ENCODE measurements at regions not wholly inside any gene's neighbourhood (a gene's known extent, or its start where the extent isn't known, plus 50 kb on each side); places are given as distances from the start of the nearest gene placed in this dataset.

GRCh38 chr10:65335311-65335710, 1590.5 kb upstream of the LRRTM3 start:
- H3K9me3 ChIP-seq (replicated peaks; ENCODE audit: control insufficient read depth, low read depth, low read length), result no peaks in the 10 kb centered on the region
- no peak overlapping the region for H3K4me3 ChIP-seq (ENCODE audit: low read length)
- DNase-seq, result no peak
- no peaks in the 10 kb centered on the region for H3K36me3 ChIP-seq (ENCODE audit: control insufficient read depth, insufficient read depth, low read length)
- no peaks in the 10 kb centered on the region for H3K4me1 ChIP-seq (ENCODE audit: control insufficient read depth, insufficient read depth, low read length)
- no CpG with 5 or more reads among the region's 2 CpGs for WGBS (ENCODE audit: insufficient coverage)
- H3K27me3 ChIP-seq (ENCODE audit: control insufficient read depth, insufficient read depth, low read length), result no peaks in the 10 kb centered on the region
- no peak overlapping the region for H3K27ac ChIP-seq (ENCODE audit: low read length)

- no peaks in the 10 kb centered on the region for H3K27me3 ChIP-seq (ENCODE audit: control insufficient read depth, insufficient read depth, low read length)
- H3K9me3 ChIP-seq (replicated peaks; ENCODE audit: control insufficient read depth, low read depth, low read length), result no peaks in the 10 kb centered on the region
- H3K27ac ChIP-seq (ENCODE audit: low read length), result no peak overlapping the region
- no peaks in the 10 kb centered on the region for H3K36me3 ChIP-seq (ENCODE audit: control insufficient read depth, insufficient read depth, low read length)
- no peak for DNase-seq
- no peaks in the 10 kb centered on the region for H3K4me1 ChIP-seq (ENCODE audit: control insufficient read depth, insufficient read depth, low read length)
- no peak overlapping the region for H3K4me3 ChIP-seq (ENCODE audit: low read length)
- no CpG with 5 or more reads among the region's 1 CpG for WGBS (ENCODE audit: insufficient coverage)
Measured at GRCh38 chr10:65340340-65340739, 1585.5 kb upstream of the LRRTM3 start.

DNA sequence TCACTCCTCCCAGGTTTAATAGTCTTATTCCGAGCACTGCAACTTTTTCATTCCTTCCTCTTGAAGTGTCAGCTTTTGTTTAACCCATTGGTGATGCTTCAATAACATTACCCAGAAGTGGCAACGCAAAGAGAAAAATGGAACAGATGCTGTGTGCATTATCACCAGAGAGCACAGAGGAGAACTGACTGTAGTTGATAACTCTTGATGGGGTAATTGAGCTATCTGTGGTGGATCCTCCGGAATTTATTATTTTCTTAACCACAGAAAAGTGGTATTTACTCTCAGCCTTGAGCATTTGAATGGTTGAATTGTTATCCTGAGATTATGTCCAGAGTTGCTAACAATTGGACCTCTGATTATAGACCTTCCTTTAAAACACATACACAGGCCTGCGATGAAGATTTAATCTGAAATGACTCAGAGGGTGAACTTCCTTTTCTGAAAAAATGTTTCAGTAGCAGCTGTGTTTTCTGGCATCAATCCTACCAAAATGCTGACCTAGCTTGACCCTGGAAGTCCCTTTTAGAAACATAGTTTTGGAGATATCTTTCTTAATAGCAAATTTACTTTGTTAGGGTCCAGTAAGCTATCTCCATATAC, 1584.4 kb upstream of the LRRTM3 start:
- no CpG with 5 or more reads among the region's 4 CpGs for WGBS (ENCODE audit: insufficient coverage)
- peak overlapping the region; percentile 57 for H3K27ac ChIP-seq (ENCODE audit: low read length)
- H3K4me1 ChIP-seq (ENCODE audit: control insufficient read depth, insufficient read depth, low read length), result no peaks in the 10 kb centered on the region
- no peak overlapping the region for H3K4me3 ChIP-seq (ENCODE audit: low read length)
- DNase-seq, result peak; percentile 82
- H3K36me3 ChIP-seq (ENCODE audit: control insufficient read depth, insufficient read depth, low read length), result no peaks in the 10 kb centered on the region
- no peaks in the 10 kb centered on the region for H3K27me3 ChIP-seq (ENCODE audit: control insufficient read depth, insufficient read depth, low read length)
- H3K9me3 ChIP-seq (replicated peaks; ENCODE audit: control insufficient read depth, low read depth, low read length), result no peaks in the 10 kb centered on the region

- Histone ChIP-seq H3K9me3 (replicated peaks; ENCODE audit: control insufficient read depth, low read depth, low read length) (no peaks in the 10 kb centered on the region), H3K27ac (ENCODE audit: low read length) (no peak overlapping the region), H3K27me3 (ENCODE audit: control insufficient read depth, insufficient read depth, low read length) (no peaks in the 10 kb centered on the region), H3K4me1 (ENCODE audit: control insufficient read depth, insufficient read depth, low read length) (no peaks in the 10 kb centered on the region), H3K4me3 (ENCODE audit: low read length) (no peak overlapping the region), H3K36me3 (ENCODE audit: control insufficient read depth, insufficient read depth, low read length) (no peaks in the 10 kb centered on the region)
- WGBS (ENCODE audit: insufficient coverage), result no CpG with 5 or more reads among the region's 1 CpG
- DNase-seq, result no peak
Measured at GRCh38 chr10:65342245-65342644, 1583.6 kb upstream of the LRRTM3 start.

DNA sequence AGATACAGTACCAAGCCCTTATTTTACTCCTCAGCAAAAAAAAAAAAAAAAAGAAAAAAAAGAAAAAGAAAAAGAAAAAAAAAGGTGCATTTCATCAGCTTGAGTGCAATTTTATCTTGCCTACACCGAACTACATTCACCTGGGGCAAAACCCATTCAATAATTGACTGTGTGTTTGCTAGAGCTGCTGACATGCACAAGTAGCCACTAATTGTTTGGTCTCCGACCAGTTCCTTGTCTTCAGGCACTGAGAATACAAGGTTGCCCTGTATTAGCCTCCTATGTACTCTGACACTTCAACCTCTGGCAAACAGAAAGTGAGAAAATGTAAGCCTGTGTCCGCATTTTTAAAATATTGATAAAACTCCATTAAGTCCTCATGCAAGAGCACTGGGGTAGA, 1579.4 kb upstream of the LRRTM3 start:
- Histone ChIP-seq H3K27me3 (ENCODE audit: control insufficient read depth, insufficient read depth, low read length) (no peaks in the 10 kb centered on the region), H3K4me3 (ENCODE audit: low read length) (no peak overlapping the region), H3K36me3 (ENCODE audit: control insufficient read depth, insufficient read depth, low read length) (no peaks in the 10 kb centered on the region), H3K9me3 (replicated peaks; ENCODE audit: control insufficient read depth, low read depth, low read length) (no peaks in the 10 kb centered on the region), H3K4me1 (ENCODE audit: control insufficient read depth, insufficient read depth, low read length) (no peaks in the 10 kb centered on the region), H3K27ac (ENCODE audit: low read length) (no peak overlapping the region)
- no peak for DNase-seq
- 80% methylated on average over 2 of the region's 3 CpGs for WGBS (ENCODE audit: insufficient coverage)

- DNase-seq, result no peak
- Histone ChIP-seq H3K4me1 (ENCODE audit: control insufficient read depth, insufficient read depth, low read length) (no peaks in the 10 kb centered on the region), H3K4me3 (ENCODE audit: low read length) (no peak overlapping the region), H3K9me3 (replicated peaks; ENCODE audit: control insufficient read depth, low read depth, low read length) (no peaks in the 10 kb centered on the region), H3K27me3 (ENCODE audit: control insufficient read depth, insufficient read depth, low read length) (no peaks in the 10 kb centered on the region), H3K36me3 (ENCODE audit: control insufficient read depth, insufficient read depth, low read length) (no peaks in the 10 kb centered on the region), H3K27ac (ENCODE audit: low read length) (no peak overlapping the region)
- WGBS (ENCODE audit: insufficient coverage), result 79% methylated on average over 4 of the region's 8 CpGs
Measured at GRCh38 chr10:65348637-65349036, 1577.2 kb upstream of the LRRTM3 start.

DNA sequence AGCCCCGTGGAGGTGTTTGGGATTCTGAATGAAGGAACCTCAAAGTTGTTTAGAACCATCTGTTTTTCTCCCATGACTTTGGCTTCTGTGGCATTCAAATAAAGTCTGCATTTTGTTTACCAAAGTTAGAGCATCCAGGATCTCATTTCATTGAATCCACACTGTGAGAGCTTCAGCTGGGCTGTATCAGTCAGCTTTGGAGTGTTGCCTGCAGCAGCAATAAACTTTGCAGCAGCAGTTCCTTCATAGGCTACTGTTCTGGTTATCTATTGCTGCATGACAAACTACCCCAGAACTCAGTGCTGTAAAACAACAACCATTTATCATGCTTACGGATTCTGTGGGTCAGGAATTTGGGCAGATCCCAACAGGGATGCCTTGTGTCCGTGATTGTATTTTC, 1575.2 kb upstream of the LRRTM3 start:
- Histone ChIP-seq H3K36me3 (ENCODE audit: control insufficient read depth, insufficient read depth, low read length) (no peaks in the 10 kb centered on the region), H3K27me3 (ENCODE audit: control insufficient read depth, insufficient read depth, low read length) (no peaks in the 10 kb centered on the region), H3K9me3 (replicated peaks; ENCODE audit: control insufficient read depth, low read depth, low read length) (no peaks in the 10 kb centered on the region), H3K27ac (ENCODE audit: low read length) (no peak overlapping the region), H3K4me3 (ENCODE audit: low read length) (no peak overlapping the region), H3K4me1 (ENCODE audit: control insufficient read depth, insufficient read depth, low read length) (no peaks in the 10 kb centered on the region)
- no peak for DNase-seq
- WGBS (ENCODE audit: insufficient coverage), result 46% methylated on average over 2 of the region's 3 CpGs

- 89% methylated on average over 1 of the region's 2 CpGs for WGBS (ENCODE audit: insufficient coverage)
- Histone ChIP-seq H3K4me1 (ENCODE audit: control insufficient read depth, insufficient read depth, low read length) (no peaks in the 10 kb centered on the region), H3K36me3 (ENCODE audit: control insufficient read depth, insufficient read depth, low read length) (no peaks in the 10 kb centered on the region), H3K9me3 (replicated peaks; ENCODE audit: control insufficient read depth, low read depth, low read length) (no peaks in the 10 kb centered on the region), H3K27me3 (ENCODE audit: control insufficient read depth, insufficient read depth, low read length) (no peaks in the 10 kb centered on the region), H3K27ac (ENCODE audit: low read length) (no peak overlapping the region), H3K4me3 (ENCODE audit: low read length) (no peak overlapping the region)
- DNase-seq, result no peak
Measured at GRCh38 chr10:65355141-65355680, 1570.6 kb upstream of the LRRTM3 start.

DNA sequence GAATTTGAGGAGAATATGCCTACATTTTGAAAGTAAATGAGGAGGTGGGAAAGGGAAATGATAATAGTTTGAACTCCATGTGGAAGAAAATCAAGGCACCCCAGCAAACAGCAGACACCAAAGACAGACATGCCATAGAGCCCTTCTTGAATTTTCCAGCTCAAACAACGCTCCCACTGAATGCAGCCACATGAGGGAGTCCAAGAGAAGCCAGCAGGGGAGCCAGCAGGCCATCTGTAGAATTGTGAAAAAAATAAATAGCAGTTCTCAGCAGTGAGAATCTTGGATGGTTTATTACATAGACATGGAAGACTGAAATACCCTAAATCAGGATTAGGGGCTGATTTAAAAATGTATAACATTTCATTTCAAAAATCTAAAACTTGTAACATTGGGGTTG, 1567.3 kb upstream of the LRRTM3 start:
- no peaks in the 10 kb centered on the region for H3K9me3 ChIP-seq (replicated peaks; ENCODE audit: control insufficient read depth, low read depth, low read length)
- H3K4me3 ChIP-seq (ENCODE audit: low read length), result no peak overlapping the region
- WGBS (ENCODE audit: insufficient coverage), result no CpG with 5 or more reads among the region's 1 CpG
- H3K27ac ChIP-seq (ENCODE audit: low read length), result no peak overlapping the region
- no peaks in the 10 kb centered on the region for H3K27me3 ChIP-seq (ENCODE audit: control insufficient read depth, insufficient read depth, low read length)
- no peaks in the 10 kb centered on the region for H3K36me3 ChIP-seq (ENCODE audit: control insufficient read depth, insufficient read depth, low read length)
- no peaks in the 10 kb centered on the region for H3K4me1 ChIP-seq (ENCODE audit: control insufficient read depth, insufficient read depth, low read length)
- peak; percentile 42 for DNase-seq

- H3K4me1 ChIP-seq (ENCODE audit: control insufficient read depth, insufficient read depth, low read length), result no peaks in the 10 kb centered on the region
- no peak overlapping the region for H3K27ac ChIP-seq (ENCODE audit: low read length)
- H3K9me3 ChIP-seq (replicated peaks; ENCODE audit: control insufficient read depth, low read depth, low read length), result no peaks in the 10 kb centered on the region
- DNase-seq, result no peak
- H3K4me3 ChIP-seq (ENCODE audit: low read length), result no peak overlapping the region
- WGBS (ENCODE audit: insufficient coverage), result no CpG with 5 or more reads among the region's 2 CpGs
- H3K36me3 ChIP-seq (ENCODE audit: control insufficient read depth, insufficient read depth, low read length), result no peaks in the 10 kb centered on the region
- H3K27me3 ChIP-seq (ENCODE audit: control insufficient read depth, insufficient read depth, low read length), result no peaks in the 10 kb centered on the region
Measured at GRCh38 chr10:65360497-65360896, 1565.3 kb upstream of the LRRTM3 start.

DNA sequence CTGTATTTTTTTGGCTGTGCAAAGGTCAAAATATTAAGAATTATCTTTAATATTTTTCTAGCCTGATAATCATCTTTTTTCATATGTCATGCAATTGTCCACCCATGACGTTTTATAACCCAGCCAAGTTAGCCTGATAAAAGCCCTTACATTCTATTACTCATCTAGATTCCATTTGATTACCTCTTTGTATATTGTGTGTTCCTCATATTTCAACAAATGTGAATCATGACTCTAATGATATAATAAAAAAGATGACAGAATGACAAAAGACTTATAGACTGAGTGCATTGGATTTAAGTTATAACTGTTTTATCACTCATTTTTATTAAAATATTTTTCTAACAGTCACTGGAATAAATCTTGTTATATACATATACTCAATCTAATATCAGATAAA, 1560.0 kb upstream of the LRRTM3 start:
- DNase-seq, result no peak
- Histone ChIP-seq H3K27me3 (ENCODE audit: control insufficient read depth, insufficient read depth, low read length) (no peaks in the 10 kb centered on the region), H3K4me3 (ENCODE audit: low read length) (no peak overlapping the region), H3K36me3 (ENCODE audit: control insufficient read depth, insufficient read depth, low read length) (no peaks in the 10 kb centered on the region), H3K4me1 (ENCODE audit: control insufficient read depth, insufficient read depth, low read length) (no peaks in the 10 kb centered on the region), H3K9me3 (replicated peaks; ENCODE audit: control insufficient read depth, low read depth, low read length) (no peaks in the 10 kb centered on the region), H3K27ac (ENCODE audit: low read length) (no peak overlapping the region)
- WGBS (ENCODE audit: insufficient coverage), result no CpG with 5 or more reads among the region's 1 CpG
